ENCODE measurements at regions not wholly inside any gene's neighbourhood (a gene's known extent, or its start where the extent isn't known, plus 50 kb on each side); places are given as distances from the start of the nearest gene placed in this dataset.

DNA sequence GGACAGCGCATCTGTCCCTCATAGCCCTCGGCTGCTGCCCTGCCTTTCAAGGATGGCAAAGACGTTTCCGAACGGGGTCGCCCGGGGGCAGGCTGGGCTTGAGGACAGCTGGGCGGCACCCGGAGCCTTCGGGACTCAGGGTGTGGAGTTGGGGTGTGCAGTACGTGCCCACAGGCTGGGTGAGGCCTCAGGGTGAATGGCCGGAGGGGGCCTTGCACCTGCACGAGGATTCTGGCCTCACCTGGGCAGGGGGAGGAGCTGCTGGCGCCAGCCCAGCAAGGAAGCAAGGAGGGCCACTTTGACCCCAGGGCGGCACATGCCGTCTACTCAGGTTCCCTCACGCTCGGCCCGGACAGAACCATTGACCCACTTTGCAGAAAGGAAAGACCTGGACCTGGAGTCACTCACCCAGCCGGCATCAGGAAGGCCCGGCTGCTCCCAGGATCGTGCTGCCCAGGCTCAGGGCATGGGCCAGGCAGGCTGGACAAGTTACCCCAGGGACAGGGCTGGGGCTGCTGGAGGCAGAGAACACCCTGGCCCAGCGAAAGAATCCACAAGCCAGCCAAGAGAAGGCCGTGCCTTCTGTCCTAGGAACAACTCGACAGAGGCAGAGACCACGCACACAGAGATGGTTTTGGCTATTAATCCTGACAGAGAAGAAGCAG is 65.1 kb upstream of the TTC34 start:
- no peaks in the 10 kb centered on the region for H3F3A ChIP-seq (ENCODE audit: insufficient read depth, low read depth)
- TF ChIP-seq EZH2 (IDR thresholded peaks at IDR 0.05; ENCODE audit: low read depth), result no peak
- TF ChIP-seq, protein P1, sequence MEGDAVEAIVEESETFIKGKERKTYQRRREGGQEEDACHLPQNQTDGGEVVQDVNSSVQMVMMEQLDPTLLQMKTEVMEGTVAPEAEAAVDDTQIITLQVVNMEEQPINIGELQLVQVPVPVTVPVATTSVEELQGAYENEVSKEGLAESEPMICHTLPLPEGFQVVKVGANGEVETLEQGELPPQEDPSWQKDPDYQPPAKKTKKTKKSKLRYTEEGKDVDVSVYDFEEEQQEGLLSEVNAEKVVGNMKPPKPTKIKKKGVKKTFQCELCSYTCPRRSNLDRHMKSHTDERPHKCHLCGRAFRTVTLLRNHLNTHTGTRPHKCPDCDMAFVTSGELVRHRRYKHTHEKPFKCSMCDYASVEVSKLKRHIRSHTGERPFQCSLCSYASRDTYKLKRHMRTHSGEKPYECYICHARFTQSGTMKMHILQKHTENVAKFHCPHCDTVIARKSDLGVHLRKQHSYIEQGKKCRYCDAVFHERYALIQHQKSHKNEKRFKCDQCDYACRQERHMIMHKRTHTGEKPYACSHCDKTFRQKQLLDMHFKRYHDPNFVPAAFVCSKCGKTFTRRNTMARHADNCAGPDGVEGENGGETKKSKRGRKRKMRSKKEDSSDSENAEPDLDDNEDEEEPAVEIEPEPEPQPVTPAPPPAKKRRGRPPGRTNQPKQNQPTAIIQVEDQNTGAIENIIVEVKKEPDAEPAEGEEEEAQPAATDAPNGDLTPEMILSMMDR (conservative IDR thresholded peaks at IDR 0.05), result no peak
- H3K27me3 ChIP-seq (ENCODE audit: insufficient read depth, low read depth), result peaks cover 99% of the 10 kb centered on the region
- no peaks in the 10 kb centered on the region for H3K79me2 ChIP-seq (ENCODE audit: low read depth)
- no peak overlapping the region for H2AFZ ChIP-seq
- ChIA-PET POLR2A (ENCODE audit: unreplicated experiment) (no interaction called here), CTCF (no interaction called here)
- no peak overlapping the region for H3K4me3 ChIP-seq
- H3K4me2 ChIP-seq, result no peak overlapping the region
- H3K4me1 ChIP-seq (replicated peaks; ENCODE audit: insufficient read depth), result no peaks in the 10 kb centered on the region
- no peaks in the 10 kb centered on the region for H3K9me2 ChIP-seq (ENCODE audit: insufficient read depth)
- no peaks in the 10 kb centered on the region for H3K36me3 ChIP-seq (ENCODE audit: low read depth)
- no peaks in the 10 kb centered on the region; the same call in none of the 2 replicates for H4K20me1 ChIP-seq (ENCODE audit: insufficient read depth)
- no TSS peak for BruUV-seq (replicated peaks)
- H3K9me3 ChIP-seq (ENCODE audit: insufficient read depth, low read depth), result no peaks in the 10 kb centered on the region
- no peak for DNase-seq
- intact Hi-C loops (cut with micrococcal nuclease; ENCODE audit: unreplicated experiment), result no loop called here
- H3K27ac ChIP-seq, result no peak overlapping the region

DNA sequence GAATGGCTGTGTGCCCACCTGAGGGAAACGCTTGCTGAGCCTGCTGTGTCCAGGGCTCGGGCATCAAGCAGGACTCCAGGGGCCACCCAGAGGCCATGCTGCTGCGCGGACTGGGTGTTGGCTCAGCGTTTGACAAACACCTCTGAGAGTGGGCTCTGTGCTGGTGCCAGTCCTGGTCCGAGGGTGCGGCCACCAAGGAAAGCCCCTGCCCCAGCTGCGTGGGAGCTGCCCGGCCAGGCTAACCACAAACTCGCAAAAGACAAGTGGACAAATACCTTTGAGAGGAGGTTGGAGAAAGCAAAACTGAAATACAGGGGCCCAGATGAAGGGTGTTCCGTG is 65.6 kb upstream of the TTC34 start:
- CTCF ChIA-PET, result no interaction called here
- POLR2A ChIA-PET (ENCODE audit: unreplicated experiment), result no interaction called here

GRCh38 chr1:2867861-2868260 is 66.4 kb upstream of the TTC34 start:
- no TSS peak for BruUV-seq (replicated peaks)
- POLR2A ChIA-PET (ENCODE audit: unreplicated experiment), result no interaction called here
- H3K9me2 ChIP-seq (ENCODE audit: insufficient read depth), result no peaks in the 10 kb centered on the region
- no peak overlapping the region for H3K4me2 ChIP-seq
- intact Hi-C loops (cut with micrococcal nuclease; ENCODE audit: unreplicated experiment), result no loop called here
- TF ChIP-seq, protein P1 (conservative IDR thresholded peaks at IDR 0.05), result no peak; the same call in 1 of the 2 replicates
- no peak for TF ChIP-seq EZH2 (IDR thresholded peaks at IDR 0.05; ENCODE audit: low read depth)
- DNase-seq, result no peak
- no peaks in the 10 kb centered on the region for H3K36me3 ChIP-seq (ENCODE audit: low read depth)
- H4K20me1 ChIP-seq (ENCODE audit: insufficient read depth), result no peaks in the 10 kb centered on the region; the same call in 1 of the 2 replicates
- no peak overlapping the region for H3K4me3 ChIP-seq
- no peak overlapping the region for H3K27ac ChIP-seq
- CTCF ChIA-PET, result no interaction called here
- no peaks in the 10 kb centered on the region for H3K79me2 ChIP-seq (ENCODE audit: low read depth)
- peaks cover 97% of the 10 kb centered on the region for H3K27me3 ChIP-seq (ENCODE audit: insufficient read depth, low read depth)
- no peaks in the 10 kb centered on the region for H3K9me3 ChIP-seq (ENCODE audit: insufficient read depth, low read depth)
- H3K4me1 ChIP-seq (replicated peaks; ENCODE audit: insufficient read depth), result no peaks in the 10 kb centered on the region
- no peak overlapping the region for H2AFZ ChIP-seq
- no peaks in the 10 kb centered on the region for H3F3A ChIP-seq (ENCODE audit: insufficient read depth, low read depth)

More for the DNA sequence above, 65.6 kb upstream of the TTC34 start:
- intact Hi-C loops (cut with micrococcal nuclease; ENCODE audit: unreplicated experiment), result no loop called here
- H3K27ac ChIP-seq, result no peak overlapping the region
- no TSS peak for BruUV-seq (replicated peaks)
- no peaks in the 10 kb centered on the region for H3K79me2 ChIP-seq (ENCODE audit: low read depth)
- no peaks in the 10 kb centered on the region for H3F3A ChIP-seq (ENCODE audit: insufficient read depth, low read depth)
- H3K9me2 ChIP-seq (ENCODE audit: insufficient read depth), result no peaks in the 10 kb centered on the region
- H3K36me3 ChIP-seq (ENCODE audit: low read depth), result no peaks in the 10 kb centered on the region
- H4K20me1 ChIP-seq (ENCODE audit: insufficient read depth), result no peaks in the 10 kb centered on the region; the same call in none of the 2 replicates
- H3K4me3 ChIP-seq, result no peak overlapping the region
- no peaks in the 10 kb centered on the region for H3K4me1 ChIP-seq (replicated peaks; ENCODE audit: insufficient read depth)
- H3K9me3 ChIP-seq (ENCODE audit: insufficient read depth, low read depth), result no peaks in the 10 kb centered on the region
- H3K27me3 ChIP-seq (ENCODE audit: insufficient read depth, low read depth), result peaks cover 99% of the 10 kb centered on the region
- no peak overlapping the region for H3K4me2 ChIP-seq
- TF ChIP-seq, protein P1 (conservative IDR thresholded peaks at IDR 0.05), result no peak
- TF ChIP-seq EZH2 (IDR thresholded peaks at IDR 0.05; ENCODE audit: low read depth), result no peak
- no peak for DNase-seq
- H2AFZ ChIP-seq, result no peak overlapping the region

All from PC-9 (cell line).